ENCODE measurements at regions not wholly inside any gene's neighbourhood (a gene's known extent, or its start where the extent isn't known, plus 50 kb on each side); places are given as distances from the start of the nearest gene placed in this dataset.

- no peaks in the 10 kb centered on the region for H3K27me3 ChIP-seq (ENCODE audit: control insufficient read depth, low read length)
- TF ChIP-seq CTCF (IDR thresholded peaks at IDR 0.05; ENCODE audit: low read depth, low read length, poor library complexity, severe bottlenecking) = no peak
- TF ChIP-seq EZH2phosphoT487 (IDR thresholded peaks at IDR 0.05; ENCODE audit: borderline replicate concordance, low read length) = no peak
- no peaks in the 10 kb centered on the region for H4K20me1 ChIP-seq (ENCODE audit: control insufficient read depth, insufficient read depth, low read depth, low read length)
- no peak overlapping the region for H3K4me3 ChIP-seq (ENCODE audit: low read length)
- H3K79me2 ChIP-seq (ENCODE audit: control insufficient read depth, low read length) = no peaks in the 10 kb centered on the region
- H3K9me2 ChIP-seq (replicated peaks; ENCODE audit: control insufficient read depth, low read length) = no peaks in the 10 kb centered on the region
- no peaks in the 10 kb centered on the region for H3K4me1 ChIP-seq (ENCODE audit: control insufficient read depth, low read length)
- no peak overlapping the region for H3K4me2 ChIP-seq (ENCODE audit: low read length)
- no peaks in the 10 kb centered on the region for H3K36me3 ChIP-seq (ENCODE audit: control insufficient read depth, low read length)
- H3F3A ChIP-seq (ENCODE audit: control insufficient read depth, insufficient read depth) = no peaks in the 10 kb centered on the region
- H3K9me3 ChIP-seq (ENCODE audit: control insufficient read depth, insufficient read depth, low read length) = no peaks in the 10 kb centered on the region
- H3K27ac ChIP-seq (ENCODE audit: low read depth, low read length) = no peak overlapping the region
Measured at GRCh38 chr1:60994369-60994768, 88.0 kb upstream of the NFIA start.

GRCh38 chr1:60992165-60992564 lies 90.2 kb upstream of the NFIA start:
- Histone ChIP-seq H3K4me2 (ENCODE audit: low read length) (no peak overlapping the region), H3K79me2 (ENCODE audit: control insufficient read depth, low read length) (no peaks in the 10 kb centered on the region), H3K9me2 (replicated peaks; ENCODE audit: control insufficient read depth, low read length) (no peaks in the 10 kb centered on the region), H3K36me3 (ENCODE audit: control insufficient read depth, low read length) (no peaks in the 10 kb centered on the region), H3F3A (ENCODE audit: control insufficient read depth, insufficient read depth) (no peaks in the 10 kb centered on the region), H3K27ac (ENCODE audit: low read depth, low read length) (no peak overlapping the region), H4K20me1 (ENCODE audit: control insufficient read depth, insufficient read depth, low read depth, low read length) (no peaks in the 10 kb centered on the region), H3K4me3 (ENCODE audit: low read length) (no peak overlapping the region), H3K9me3 (ENCODE audit: control insufficient read depth, insufficient read depth, low read length) (no peaks in the 10 kb centered on the region), H3K27me3 (ENCODE audit: control insufficient read depth, low read length) (no peaks in the 10 kb centered on the region), H3K4me1 (ENCODE audit: control insufficient read depth, low read length) (no peaks in the 10 kb centered on the region)
- no peak for TF ChIP-seq CTCF (IDR thresholded peaks at IDR 0.05; ENCODE audit: low read depth, low read length, poor library complexity, severe bottlenecking)
- no peak for TF ChIP-seq EZH2phosphoT487 (IDR thresholded peaks at IDR 0.05; ENCODE audit: borderline replicate concordance, low read length)

GRCh38 chr1:60990714-60991090 lies 91.7 kb upstream of the NFIA start:
- Histone ChIP-seq H3K79me2 (ENCODE audit: control insufficient read depth, low read length) (no peaks in the 10 kb centered on the region), H3F3A (ENCODE audit: control insufficient read depth, insufficient read depth) (no peaks in the 10 kb centered on the region), H3K36me3 (ENCODE audit: control insufficient read depth, low read length) (no peaks in the 10 kb centered on the region), H3K27me3 (ENCODE audit: control insufficient read depth, low read length) (no peaks in the 10 kb centered on the region), H3K9me3 (ENCODE audit: control insufficient read depth, insufficient read depth, low read length) (no peaks in the 10 kb centered on the region), H3K9me2 (replicated peaks; ENCODE audit: control insufficient read depth, low read length) (no peaks in the 10 kb centered on the region), H3K4me2 (ENCODE audit: low read length) (no peak overlapping the region), H4K20me1 (ENCODE audit: control insufficient read depth, insufficient read depth, low read depth, low read length) (no peaks in the 10 kb centered on the region), H3K4me3 (ENCODE audit: low read length) (no peak overlapping the region), H3K27ac (ENCODE audit: low read depth, low read length) (no peak overlapping the region), H3K4me1 (ENCODE audit: control insufficient read depth, low read length) (no peaks in the 10 kb centered on the region)
- TF ChIP-seq EZH2phosphoT487 (IDR thresholded peaks at IDR 0.05; ENCODE audit: borderline replicate concordance, low read length) = no peak
- no peak for TF ChIP-seq CTCF (IDR thresholded peaks at IDR 0.05; ENCODE audit: low read depth, low read length, poor library complexity, severe bottlenecking)

Measured in DOHH2 (cell line).